C4-2B (cell line): ENCODE measurements at regions not wholly inside any gene's neighbourhood (a gene's known extent, or its start where the extent isn't known, plus 50 kb on each side); places are given as distances from the start of the nearest gene placed in this dataset.

Source experiments
- CTCF ChIP-seq: fragments of 450-650 bp; conservative IDR thresholded peaks from 2 replicates; pipeline ENCODE4 v1.5.1; 2017; ENCODE audit warnings: mild to moderate bottlenecking
- ZFX ChIP-seq: fragments of 450-650 bp; IDR thresholded peaks from 2 replicates; pipeline ENCODE4 v1.6.1; 2017

GRCh38 chr21:22395965-22396364 is 1397.8 kb downstream of the NCAM2 start:
- TF ChIP-seq CTCF, result no peak
- TF ChIP-seq ZFX, result no peak
